ENCODE measurements at regions not wholly inside any gene's neighbourhood (a gene's known extent, or its start where the extent isn't known, plus 50 kb on each side); places are given as distances from the start of the nearest gene placed in this dataset.

DNA sequence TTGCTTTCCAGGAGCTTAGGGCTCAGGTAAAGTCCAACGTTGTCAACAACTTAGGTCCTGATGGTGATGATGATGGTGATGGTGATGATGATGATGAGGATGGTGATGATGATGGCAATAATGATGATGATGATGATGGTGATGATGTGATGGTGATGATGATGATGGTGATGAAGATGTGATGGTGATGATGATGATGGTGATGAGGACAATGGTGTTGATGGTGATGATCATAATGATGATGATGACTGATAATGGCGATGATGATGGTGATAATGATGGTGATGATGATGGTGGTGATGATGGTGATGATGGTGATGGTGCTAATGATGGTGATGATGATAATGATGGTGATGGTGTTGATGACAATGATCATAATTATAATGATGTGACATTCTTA is 750.2 kb downstream of the TBC1D22A start:
- TF ChIP-seq, protein P1, sequence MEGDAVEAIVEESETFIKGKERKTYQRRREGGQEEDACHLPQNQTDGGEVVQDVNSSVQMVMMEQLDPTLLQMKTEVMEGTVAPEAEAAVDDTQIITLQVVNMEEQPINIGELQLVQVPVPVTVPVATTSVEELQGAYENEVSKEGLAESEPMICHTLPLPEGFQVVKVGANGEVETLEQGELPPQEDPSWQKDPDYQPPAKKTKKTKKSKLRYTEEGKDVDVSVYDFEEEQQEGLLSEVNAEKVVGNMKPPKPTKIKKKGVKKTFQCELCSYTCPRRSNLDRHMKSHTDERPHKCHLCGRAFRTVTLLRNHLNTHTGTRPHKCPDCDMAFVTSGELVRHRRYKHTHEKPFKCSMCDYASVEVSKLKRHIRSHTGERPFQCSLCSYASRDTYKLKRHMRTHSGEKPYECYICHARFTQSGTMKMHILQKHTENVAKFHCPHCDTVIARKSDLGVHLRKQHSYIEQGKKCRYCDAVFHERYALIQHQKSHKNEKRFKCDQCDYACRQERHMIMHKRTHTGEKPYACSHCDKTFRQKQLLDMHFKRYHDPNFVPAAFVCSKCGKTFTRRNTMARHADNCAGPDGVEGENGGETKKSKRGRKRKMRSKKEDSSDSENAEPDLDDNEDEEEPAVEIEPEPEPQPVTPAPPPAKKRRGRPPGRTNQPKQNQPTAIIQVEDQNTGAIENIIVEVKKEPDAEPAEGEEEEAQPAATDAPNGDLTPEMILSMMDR (IDR thresholded peaks at IDR 0.05 in 8 of 11, conservative IDR thresholded peaks at IDR 0.05 in 3 of 11), result no peak
- TF ChIP-seq POLR2A (IDR thresholded peaks at IDR 0.05) (no peak), POLR2AphosphoS5 (IDR thresholded peaks at IDR 0.05) (no peak)

All from spleen (tissue), 7 donors.